NOMO-1 (cell line): ENCODE measurements at regions not wholly inside any gene's neighbourhood (a gene's known extent, or its start where the extent isn't known, plus 50 kb on each side); places are given as distances from the start of the nearest gene placed in this dataset.
A peak's percentile ranks its signal among the peaks of the same experiment; 100 is the strongest.

ENCODE experiments used
- DNase-seq, 2 experiments: peaks; one replicate each; lab custom pipeline; 2025; ENCODE audit not compliant: unreplicated experiment in 2 of 2; lab: John Stamatoyannopoulos, UW

DNA sequence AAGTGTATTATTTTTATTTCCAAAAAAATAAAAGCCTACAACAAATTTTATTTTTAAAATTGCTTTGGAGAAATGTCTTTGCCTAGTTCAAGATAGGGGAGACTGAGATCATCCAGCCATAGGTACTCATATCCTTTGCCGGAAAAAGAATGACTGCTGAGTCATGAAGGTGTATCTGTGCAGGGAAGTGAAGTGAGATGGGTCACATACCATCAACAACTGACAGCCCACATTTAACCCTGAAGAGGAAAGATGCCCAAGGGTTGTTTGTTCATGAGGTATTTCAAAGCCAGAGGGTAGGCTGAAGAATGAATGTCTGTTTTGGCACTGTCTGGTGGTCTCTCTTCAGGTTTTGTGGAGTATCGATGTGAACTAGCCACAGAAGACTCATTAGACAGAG is 106.7 kb upstream of the TTC29 start:
- no peak for DNase-seq

DNA sequence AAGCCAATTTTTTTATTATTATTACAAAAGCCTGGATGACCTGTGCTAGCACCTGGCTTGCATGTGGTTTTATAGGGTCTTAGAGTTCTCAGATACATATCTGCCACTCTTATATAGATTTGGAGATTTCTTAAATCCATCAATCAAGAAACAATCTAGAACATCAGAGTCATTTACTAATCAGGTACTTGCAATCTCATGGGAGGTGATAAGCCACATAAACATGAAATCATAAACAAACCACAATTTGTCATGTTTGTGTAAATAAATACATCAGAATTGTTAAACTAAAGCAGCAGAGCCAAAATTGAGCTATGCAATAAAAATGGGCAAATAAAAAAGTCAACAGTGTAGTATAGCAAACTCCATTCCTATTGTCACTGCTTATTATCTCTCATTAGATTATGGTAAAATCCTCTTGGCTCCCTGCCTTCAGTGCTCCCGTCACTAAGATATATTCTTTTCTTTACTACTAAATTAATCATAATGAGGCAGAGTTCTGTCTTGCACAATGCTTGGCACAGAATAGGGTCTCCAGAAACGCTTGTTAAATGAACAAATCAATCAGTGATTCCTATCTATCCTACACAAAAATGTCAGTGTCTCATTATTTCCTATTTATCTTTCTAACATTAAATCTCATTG is 108.7 kb upstream of the TTC29 start:
- no peak for DNase-seq

DNA sequence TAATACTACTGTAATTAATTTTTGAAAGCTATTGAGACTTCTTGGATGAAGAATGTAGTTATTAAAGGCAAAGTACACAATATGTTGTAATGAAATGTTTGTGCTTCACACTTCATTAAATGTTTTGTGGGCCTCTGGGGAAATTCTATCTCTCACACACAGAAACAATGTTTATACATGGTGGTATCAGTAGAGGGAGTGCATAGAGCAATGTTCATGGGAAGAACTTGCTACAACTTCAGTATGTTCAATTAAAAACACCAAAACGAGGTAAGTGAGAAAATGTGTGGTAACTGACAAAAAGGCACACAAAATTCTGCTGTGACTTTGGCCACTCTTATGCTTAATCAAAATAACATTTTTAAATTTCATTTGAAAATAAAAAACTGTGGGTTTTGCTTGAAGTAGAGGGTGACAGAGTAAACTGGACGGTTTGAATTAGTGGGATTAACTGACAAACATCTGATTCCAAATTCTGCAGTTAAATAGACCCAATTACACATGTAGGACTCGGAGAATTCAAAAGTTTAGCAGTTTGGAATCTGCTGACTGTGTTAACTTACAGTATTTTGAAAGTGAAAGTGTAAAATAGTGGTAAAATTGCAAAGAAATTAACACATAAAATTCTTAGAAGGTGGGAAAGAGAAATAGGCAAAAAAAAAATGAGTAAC is 111.4 kb upstream of the TTC29 start:
- peak in 1 of 2 experiments; percentile 26 for DNase-seq

DNA sequence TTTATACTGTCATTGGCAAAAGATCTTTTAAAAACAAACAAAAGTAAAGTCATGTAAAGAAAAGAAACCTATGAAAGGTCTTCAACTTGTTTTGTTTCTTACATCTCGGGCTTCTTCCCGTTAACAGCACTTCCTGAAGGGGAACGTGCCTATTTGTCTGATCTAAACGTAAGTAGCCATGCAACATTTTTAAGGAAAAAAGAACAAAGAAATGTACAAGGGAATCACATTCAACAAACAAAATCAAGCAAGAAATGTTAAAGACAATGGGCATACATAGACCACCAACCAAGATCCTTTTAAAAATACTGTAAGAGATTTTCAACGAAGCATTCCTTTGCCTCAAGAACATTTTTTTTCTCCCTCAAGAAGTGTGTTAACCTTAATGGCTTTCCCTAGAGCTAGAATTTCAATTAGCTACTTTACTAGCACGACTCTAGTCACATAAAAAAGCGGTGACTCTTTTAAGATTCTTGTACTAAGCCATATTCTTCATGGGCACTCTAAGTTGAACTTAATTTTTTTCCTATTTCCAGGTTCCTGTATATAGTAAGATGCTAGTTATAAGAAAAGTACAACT is 112.0 kb upstream of the TTC29 start:
- peak in 1 of 2 experiments; percentile 20 for DNase-seq

DNA sequence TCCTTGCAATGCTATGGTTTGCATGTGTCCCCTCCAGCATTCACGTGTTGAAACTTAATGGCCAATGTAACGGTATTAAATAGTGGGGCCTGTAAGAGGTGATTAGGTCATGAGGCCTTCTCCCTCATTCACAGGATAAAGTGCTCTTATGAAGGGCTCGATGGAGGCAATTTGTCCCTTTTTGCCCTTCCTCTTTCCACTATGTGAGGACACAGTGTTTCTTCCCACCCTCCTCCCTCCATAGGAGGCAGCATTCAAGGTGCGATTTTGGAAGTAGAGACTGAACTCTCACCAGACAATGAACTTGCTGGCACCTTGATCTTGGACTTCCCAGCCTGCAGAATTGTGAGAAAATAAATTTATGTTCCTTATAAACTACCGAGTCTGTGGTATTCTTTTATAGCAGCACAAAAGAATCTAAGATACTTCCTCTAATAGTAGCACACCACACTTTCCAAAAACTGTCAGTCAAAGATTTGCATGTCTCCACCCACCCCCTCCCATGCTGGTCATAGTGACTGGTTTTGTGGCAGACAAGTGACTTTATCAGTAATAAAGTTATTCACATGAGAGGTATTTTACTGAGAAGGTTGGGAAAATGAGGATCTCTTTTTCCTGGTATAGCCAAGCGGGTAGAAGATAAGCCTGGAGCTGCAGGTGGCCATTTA is 113.5 kb upstream of the TTC29 start:
- no peak for DNase-seq

DNA sequence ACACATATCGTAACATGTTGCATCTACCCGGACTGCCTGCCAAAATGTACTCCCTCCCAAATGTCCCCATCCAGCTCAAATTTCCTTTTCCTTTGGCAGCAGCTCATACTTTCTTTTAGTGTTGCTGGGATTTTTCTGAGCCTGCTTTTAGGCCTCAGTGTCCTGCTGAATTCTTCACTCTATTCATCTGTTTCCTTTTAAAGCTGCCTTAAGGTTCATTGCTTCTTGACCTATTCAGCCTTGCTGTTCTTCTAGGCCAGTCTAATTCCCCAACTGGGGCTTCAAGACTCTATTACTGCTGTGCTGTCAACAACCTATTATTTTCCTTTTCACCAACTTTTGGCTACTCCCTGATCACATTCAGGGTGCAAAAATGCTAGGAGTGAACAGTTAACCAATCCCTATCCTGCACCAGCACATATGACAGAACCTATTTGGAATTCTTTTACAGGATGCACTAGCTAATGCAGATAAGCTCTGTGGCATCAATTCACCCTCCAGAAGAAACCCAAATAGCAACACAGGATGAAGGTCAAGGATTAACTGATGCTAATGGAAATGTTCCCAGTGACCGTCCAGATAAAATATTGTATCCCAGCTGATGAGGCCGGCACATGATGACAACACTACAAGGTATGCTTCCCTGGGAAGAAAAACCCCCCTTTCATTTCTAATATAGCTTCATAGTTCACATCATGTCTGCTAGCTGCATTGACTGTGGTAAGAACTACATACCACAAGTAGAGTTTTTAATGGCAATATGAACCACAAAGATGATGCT is 114.7 kb upstream of the TTC29 start:
- DNase-seq, result no peak

DNA sequence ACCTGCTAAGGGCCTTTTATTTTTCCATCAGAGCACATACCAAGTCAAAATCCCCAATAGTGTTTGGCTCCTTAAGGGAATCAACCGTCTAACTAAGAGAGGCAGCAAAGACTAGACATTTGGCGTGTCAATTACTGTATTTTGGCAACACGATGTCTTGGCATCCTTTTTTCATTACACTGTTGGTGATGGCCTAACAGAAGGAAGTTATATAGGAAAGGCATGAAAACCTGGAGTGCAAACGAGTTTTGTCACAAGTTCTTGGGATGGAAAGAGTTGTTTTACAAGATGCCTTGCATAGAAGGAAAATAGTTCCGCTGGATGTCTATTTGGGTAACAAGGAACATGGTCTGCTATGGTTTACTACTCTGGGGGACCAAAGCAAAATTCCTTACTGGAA is 119.2 kb upstream of the TTC29 start:
- DNase-seq, result no peak

DNA sequence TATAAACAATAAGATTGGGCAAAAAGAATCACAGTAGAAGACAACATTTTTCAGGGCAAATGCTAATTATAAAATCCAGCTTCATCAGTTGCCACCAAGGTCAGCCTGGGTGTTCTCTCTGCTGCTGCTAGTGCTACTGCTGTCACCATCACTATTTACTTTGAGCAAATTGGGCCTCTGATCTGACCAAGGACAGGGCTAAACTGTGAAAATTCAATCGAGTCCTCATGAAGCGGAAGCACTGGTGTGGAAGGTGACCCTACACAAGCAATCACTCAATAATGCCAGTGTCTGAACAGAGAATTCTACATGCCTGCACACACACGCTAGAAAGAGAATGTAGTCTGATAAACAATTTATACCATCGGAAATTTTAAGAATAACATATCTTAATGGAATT is 122.9 kb upstream of the TTC29 start:
- DNase-seq, result no peak

DNA sequence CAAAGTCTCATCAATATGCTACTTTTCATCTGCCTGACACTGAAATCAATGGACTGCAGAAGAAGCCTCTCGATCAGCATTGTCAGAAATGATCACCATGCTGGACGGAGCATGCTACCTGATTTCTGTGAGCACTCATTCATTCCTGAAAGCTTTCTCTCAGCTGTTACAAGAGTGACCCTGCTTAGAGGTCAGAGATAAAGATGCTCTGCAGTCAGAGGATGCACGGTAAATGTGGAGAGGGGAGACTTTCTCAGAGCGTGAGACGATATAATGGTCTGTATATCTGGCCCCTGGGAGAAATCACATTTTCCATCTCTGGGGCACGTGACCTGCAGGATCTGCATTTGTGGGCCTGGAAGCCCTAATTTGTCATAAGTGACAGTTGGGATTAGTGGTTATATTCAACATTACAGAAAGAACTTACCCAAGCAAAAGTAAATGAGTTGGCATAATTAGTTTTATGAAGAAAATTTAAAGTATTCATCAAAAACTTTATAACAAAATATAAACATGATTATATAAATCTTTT is 125.6 kb upstream of the TTC29 start:
- DNase-seq, result no peak

DNA sequence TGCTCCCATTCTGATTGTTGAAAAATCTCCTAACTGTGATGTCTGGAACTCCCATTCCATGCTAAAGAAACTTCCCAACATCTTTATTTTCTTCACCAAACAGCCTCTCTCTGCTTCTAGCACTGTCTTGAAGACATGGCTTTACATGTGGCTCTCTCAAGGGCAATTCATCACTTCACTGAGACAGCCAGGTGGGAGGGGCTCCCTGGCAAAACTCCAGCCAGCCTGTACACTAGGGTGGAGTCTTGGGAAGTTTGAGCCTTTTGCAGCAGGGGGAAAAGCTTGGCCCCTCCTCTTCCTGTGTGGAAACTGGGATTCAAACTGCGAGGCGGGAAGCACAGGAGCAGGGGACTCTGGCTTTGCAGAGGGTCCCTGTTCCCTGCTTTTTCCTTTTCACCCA is 130.5 kb upstream of the TTC29 start:
- no peak for DNase-seq

DNA sequence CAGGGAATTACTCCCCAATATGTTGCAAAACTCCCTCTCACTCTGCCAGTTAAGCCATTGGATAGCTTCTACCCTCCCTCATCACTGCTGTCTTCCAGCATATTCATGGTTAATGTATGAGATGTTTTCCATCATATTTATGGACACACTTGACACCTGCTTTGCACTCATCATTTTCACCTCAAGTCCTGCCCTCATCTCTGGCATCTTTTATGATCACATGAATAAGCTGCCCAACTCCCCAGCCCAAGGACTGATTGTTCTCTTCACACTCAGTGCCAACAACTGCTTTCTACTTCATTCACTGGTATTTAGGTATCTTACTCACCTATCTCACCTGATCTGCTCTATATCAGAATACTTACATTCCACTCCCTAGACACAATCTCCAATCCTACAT is 131.1 kb upstream of the TTC29 start:
- DNase-seq, result no peak

DNA sequence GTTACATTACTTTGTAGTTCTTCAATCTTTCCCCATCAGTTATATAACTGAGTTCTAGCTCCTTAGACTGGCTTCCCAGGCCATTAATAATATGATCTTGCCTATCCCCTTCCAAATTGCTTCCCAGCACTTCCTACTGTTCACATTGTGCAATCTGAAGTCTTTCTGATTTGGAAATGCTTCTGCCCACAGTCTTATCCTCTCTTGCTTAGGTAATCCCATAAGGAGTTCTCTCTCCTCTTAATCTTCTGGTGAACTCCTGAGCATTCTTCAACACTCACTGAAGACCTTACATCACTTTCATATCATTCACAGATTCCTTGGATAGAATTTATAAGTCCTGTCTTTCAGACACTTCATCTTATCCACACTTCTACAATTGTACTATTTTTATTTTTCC is 132.7 kb upstream of the TTC29 start:
- no peak for DNase-seq

DNA sequence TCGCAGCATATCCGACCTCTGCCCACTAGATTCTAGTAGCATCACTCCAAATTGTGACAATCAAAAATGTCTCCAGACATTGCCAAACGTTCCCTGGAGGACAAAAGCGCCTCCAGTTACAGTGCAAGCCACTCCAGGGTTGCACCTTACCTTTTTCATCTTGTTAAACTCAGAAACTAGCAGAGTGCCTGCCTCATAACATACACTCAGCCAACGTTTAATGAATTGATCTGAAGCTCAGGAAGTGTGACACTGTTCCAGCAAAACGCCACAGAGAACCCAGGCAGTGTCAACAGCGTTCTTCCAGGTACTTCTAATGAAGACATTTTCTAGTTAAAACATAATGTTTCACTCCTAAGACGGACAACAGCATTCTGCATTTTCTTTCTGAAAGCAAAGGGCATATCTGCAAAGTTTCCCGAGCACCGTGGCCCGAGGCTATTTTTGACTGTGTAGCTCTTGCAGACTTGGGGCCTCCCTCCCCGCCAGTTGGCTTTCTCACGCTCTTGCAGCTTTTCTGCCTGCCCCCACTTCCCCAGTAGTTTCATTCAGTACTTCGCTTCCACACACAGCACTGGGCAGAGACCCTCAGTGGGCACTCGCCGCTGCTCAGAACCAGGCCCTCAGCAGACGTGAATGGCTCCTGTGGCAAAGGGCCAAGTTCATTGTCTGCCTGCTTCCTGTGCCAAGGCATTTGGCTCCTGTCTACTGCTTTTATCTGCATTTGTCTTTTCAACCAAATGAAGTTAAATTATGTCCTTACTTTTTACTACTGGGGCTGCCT is 133.4 kb upstream of the TTC29 start:
- no peak for DNase-seq

DNA sequence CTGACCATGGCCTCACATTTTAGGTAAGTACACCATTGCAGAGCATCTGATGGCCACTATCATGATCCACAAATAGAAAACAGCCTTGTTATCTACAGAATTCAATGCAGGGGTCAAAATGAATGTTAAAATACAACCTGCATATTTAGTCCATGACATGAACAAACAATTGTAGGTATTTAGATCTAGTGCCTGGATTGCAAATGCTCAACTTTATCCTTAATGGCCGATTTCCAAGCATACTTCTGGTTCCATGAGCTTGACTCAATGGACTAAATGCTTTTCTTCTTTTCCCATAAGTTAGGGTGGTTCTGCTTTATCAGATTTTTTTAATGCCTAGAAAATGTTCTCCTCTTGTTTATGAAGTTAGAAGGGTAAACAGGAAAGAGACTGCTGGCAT is 139.2 kb upstream of the TTC29 start:
- DNase-seq, result no peak

DNA sequence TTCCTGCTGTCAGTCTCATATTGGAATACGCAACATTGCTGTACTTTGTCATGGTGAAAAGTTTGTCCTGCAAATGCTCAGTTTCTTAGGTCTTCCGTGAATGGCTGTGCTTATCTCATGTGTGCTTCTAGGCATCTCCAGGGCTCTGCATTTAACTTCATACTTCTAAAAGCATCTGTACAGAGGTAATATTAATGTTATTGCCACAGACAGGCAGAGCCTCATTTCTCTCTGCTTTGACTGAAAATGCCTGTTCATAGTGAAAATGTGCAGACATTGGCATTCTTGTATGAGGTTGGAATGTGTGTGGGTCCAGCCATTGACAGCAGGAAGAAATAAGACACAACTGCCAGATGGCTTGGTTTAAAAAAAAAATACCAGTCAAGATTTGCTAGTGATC is 140.1 kb upstream of the TTC29 start:
- DNase-seq, result no peak

DNA sequence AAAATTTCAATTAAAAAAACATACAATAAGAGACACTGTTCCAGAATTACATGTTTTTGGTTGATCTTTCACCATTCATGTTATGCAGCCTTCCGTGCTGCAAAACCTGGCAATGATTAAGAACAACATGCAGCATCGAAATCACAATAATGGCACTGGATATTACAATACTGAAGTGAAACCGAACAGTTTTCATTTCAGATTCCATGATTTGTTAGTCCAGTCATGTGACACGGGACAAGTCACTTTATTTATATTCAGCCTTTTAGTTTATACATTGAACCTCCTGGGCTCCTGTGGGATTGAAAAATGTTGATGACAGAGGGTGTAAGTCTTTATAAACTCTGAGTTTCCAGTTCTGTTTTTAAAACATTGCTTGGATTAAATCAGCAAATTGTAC is 142.5 kb upstream of the TTC29 start:
- no peak for DNase-seq

DNA sequence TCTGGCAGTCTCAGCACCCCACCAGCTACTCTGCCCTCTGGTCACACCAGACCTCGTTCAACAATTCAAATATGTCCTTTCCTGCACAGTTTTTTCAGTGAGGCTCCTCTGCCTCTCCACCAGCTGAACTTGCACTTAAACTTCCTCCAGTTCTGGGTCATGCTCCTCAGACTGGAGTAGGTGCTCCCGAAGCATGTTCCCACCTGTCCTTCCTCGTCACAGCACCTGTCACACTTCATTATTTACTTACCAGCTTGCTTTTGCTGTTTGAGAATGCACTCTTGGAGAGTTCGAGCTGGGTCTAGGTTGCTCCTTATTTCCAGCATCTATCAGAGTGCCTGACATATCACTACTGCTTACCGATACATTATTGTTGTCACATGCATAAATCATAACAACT is 144.8 kb upstream of the TTC29 start:
- DNase-seq, result no peak

DNA sequence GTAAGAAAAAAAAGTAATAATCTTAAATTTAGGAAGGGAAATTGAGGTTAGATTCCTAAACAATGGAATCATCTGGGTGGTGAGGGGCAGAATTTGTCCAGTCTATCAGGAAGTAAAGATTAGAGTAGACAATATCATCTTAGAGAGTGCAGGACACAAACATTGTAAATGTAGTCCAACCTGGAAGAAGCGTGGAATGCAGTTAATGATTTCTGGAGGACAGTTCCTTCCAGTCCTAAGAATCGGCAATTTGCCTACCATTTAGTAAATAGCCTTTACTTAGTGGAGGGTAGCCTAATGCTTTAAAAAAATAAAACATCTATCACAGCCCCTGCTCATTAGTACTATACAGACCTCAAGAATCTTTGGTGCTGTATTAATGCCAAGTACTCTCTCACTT is 147.5 kb upstream of the TTC29 start:
- DNase-seq, result no peak

DNA sequence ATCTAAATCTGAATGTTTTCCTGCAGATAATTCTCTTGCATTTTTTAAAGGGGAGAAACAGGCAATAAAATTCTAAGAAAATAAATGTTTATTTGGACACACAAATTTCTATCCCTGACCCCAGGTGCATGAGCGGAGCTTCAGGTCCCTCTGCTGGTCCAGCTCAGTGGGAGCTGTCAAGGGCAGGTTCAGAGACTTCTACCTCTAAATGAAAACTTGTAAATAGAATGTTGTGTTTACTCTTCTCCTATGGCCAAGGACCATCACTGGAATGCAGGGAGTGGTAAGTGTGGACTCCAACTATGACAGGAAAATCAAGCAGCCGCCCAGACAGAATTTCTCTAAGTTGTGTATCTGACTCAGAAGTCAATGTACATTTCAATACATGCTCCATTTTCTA is 148.6 kb upstream of the TTC29 start:
- no peak for DNase-seq
